LNCAP (cell line): ENCODE measurements at regions not wholly inside any gene's neighbourhood (a gene's known extent, or its start where the extent isn't known, plus 50 kb on each side); places are given as distances from the start of the nearest gene placed in this dataset.

Experiments
- TF ChIP-seq, protein P1 (sequence below): fragments of 450-650 bp; IDR thresholded peaks from 2 replicates; pipeline ENCODE4 v1.5.1; 2017; ENCODE audit warnings: mild to moderate bottlenecking

DNA sequence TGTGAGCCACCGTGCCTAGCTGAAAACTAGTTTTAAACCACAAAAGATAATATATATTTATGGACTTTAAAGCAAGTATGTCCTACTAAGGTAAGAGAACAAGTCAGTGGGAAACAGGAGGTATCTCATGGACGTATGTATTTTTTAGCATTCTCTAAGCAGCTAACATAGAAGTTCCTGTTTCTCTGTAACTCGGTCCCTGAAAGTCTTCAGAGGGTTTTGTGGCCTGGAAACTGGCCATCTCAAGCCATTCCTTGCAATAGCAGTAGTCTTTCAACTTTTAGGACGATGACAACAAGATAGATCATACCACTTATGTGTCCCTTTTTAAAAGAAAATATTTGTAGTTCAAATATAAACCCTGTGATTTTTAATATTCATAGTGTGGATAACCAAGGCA, 95.6 kb upstream of the RALGAPA2 start:
- TF ChIP-seq, protein P1, sequence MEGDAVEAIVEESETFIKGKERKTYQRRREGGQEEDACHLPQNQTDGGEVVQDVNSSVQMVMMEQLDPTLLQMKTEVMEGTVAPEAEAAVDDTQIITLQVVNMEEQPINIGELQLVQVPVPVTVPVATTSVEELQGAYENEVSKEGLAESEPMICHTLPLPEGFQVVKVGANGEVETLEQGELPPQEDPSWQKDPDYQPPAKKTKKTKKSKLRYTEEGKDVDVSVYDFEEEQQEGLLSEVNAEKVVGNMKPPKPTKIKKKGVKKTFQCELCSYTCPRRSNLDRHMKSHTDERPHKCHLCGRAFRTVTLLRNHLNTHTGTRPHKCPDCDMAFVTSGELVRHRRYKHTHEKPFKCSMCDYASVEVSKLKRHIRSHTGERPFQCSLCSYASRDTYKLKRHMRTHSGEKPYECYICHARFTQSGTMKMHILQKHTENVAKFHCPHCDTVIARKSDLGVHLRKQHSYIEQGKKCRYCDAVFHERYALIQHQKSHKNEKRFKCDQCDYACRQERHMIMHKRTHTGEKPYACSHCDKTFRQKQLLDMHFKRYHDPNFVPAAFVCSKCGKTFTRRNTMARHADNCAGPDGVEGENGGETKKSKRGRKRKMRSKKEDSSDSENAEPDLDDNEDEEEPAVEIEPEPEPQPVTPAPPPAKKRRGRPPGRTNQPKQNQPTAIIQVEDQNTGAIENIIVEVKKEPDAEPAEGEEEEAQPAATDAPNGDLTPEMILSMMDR = no peak

DNA sequence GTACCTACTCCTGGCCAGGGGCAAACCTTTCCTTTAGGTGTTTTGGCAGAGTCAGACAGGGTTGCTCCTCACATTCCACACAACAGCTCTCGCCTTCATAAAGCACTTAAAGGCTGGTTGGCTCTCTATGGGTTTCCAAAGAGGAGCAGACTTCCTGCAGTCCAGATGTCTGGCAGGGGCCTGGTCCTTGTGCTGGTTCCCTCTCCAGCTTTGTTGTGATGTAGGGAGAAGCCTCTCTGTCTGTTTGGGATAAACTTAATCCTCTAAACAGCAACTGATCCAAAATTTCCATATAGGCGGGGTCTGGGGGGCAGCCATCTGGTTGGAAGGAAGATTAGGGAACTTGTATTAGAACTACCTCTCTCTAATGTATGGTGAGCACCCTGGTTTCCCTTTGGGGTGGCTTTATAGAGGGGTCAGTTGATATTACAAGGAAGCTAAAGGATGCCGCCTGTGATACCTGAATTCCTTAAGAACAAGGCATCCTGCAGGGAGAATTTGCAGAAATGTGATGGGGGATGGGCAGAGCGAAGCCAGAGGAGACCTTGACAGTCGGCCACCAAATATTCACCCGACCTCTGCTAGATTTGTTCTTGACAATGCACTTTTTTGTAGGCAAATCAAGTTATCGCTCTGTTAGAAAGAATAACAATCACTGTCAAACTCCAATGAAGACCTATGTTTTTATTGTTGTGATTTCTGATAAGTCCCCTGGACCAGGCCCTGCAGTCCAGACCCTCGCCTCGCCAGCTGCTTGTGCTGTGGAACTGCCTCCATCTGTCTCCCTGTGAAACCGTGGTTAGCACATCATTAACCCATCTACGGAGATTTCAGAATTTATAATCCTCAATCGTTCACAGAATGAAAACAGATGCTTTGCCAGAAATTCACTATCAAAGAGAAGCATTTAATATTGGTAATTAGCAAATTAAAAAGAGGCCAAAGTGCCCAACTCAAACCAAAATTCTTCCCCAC, 94.0 kb upstream of the RALGAPA2 start:
- TF ChIP-seq, protein P1 = no peak

GRCh38 chr20:20803011-20803410, 90.6 kb upstream of the RALGAPA2 start:
- TF ChIP-seq, protein P1 = no peak

- TF ChIP-seq, protein P1 = no peak
Measured at GRCh38 chr20:20802328-20802727, 89.9 kb upstream of the RALGAPA2 start.

GRCh38 chr20:20799716-20800312, 87.4 kb upstream of the RALGAPA2 start:
- TF ChIP-seq, protein P1 = no peak

GRCh38 chr20:20797521-20798310, 85.3 kb upstream of the RALGAPA2 start:
- TF ChIP-seq, protein P1 = no peak

DNA sequence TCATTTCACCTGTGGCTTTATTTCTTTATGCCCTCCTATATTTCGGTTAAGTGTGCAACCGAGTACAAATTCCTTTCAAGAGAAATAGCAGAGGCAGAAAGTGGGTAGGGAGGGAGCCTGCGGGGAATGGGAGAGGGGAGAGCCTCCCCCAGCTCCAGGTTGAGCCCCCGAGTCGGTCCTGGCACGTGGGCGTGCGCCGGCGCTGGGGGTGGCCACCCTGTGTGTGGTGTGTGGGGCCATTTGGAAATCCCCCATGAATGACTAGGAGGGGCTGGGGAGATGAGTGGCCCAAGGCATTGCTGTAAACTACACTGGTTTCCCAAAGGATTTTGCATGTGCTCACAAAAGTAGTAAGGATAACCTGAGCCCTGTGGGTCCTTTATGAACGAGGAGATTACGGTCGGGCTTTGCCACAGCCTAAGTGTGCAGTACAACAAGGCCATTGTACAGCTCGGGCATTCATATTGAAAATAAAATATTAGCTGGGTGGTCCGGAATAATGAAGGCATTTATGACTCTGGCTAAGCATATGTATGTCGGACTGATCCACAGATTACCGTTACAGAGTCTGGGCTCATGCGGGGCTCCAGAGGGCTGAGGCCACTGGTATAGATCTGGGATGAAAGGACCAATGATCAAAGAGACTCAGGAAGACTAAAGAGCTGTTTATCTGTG, 84.5 kb upstream of the RALGAPA2 start:
- TF ChIP-seq, protein P1 = no peak
